ENCODE measurements at regions not wholly inside any gene's neighbourhood (a gene's known extent, or its start where the extent isn't known, plus 50 kb on each side); places are given as distances from the start of the nearest gene placed in this dataset.

DNA sequence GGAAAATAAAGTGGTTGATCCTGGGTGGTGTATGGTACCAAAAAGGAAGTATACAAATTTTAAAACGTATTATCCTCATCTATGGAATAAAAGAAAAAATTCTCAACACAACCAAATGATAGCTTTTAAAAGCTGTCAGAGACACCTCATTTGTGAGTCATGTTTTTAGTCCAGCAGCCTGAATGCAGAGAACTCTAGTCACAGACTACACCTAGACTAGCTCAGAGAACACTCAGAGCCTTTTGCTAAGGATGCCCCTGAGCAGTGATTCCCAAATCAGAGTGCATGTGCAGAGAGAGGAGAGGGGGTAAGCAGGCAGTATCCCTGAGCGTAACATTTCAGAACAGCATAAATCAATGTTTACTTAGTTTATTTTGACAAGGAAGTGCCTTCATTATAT, 809.3 kb downstream of the HACE1 start:
- TF ChIP-seq POLR2A (IDR thresholded peaks at IDR 0.05; ENCODE audit: low read length) (no peak), GATA1 (IDR thresholded peaks at IDR 0.05; ENCODE audit: low read depth, low read length) (no peak)
- DNase-seq = no peak

DNA sequence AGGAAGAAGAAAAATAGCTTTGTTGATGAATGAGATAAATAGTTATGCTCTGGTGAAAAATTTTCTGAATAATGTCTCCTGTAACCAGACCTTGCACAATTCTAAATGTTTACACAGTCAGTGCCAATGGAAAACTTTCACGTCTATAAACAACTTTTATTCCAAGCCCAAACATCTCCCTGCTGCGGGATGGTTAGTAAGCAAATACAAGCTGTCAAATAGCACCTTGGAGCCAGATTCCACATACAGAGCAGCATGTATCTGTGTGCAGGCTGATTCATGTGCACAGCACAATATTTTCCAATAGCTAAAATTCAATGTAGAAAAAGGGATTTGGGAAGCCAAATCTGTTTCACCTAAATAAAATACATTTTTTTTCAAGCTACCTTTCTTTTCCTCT, 813.3 kb downstream of the HACE1 start:
- no peak for DNase-seq
- TF ChIP-seq POLR2A (IDR thresholded peaks at IDR 0.05; ENCODE audit: low read length) = no peak
- no peak for TF ChIP-seq GATA1 (IDR thresholded peaks at IDR 0.05; ENCODE audit: low read depth, low read length)

DNA sequence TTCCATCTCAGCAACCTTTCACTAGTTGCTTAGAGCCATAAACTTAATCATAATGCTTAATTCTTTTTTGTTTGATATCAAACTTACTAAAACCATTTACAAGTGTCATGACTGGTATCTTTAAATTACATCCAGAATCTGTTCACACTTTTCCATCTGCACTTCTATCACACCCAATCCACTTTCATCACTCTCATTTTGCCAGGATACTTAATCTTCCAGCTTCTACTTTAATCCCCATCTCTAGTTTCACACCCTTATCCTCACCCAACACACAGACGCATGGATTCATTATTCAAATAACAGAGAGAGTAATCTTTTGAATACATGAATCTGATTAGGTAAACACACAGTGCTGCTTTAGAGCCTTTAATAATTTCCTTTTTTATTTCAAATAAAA, 828.4 kb downstream of the HACE1 start:
- no peak for DNase-seq
- TF ChIP-seq POLR2A (IDR thresholded peaks at IDR 0.05; ENCODE audit: low read length) = no peak
- TF ChIP-seq GATA1 (IDR thresholded peaks at IDR 0.05; ENCODE audit: low read depth, low read length) = no peak

DNA sequence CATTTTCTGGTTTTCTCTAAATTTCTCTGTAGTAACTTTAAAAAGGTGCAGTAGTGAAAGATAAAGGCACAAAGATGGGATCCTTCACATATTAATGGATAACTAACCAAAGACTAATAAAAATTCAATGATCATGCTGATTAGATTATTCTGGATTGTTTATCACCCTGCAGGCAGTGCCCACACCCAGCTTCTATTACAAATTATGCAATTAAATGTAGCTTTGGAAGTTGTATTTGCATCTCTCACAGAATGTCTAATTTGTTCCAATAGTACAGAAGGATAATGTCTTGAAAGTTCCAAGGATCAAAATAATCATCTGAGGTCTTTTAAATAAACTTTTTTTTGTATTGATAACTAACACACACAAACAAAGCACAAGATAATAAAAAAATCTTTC, 837.6 kb downstream of the HACE1 start:
- TF ChIP-seq POLR2A (IDR thresholded peaks at IDR 0.05; ENCODE audit: low read length) (no peak), GATA1 (IDR thresholded peaks at IDR 0.05; ENCODE audit: low read depth, low read length) (no peak)
- DNase-seq = no peak

DNA sequence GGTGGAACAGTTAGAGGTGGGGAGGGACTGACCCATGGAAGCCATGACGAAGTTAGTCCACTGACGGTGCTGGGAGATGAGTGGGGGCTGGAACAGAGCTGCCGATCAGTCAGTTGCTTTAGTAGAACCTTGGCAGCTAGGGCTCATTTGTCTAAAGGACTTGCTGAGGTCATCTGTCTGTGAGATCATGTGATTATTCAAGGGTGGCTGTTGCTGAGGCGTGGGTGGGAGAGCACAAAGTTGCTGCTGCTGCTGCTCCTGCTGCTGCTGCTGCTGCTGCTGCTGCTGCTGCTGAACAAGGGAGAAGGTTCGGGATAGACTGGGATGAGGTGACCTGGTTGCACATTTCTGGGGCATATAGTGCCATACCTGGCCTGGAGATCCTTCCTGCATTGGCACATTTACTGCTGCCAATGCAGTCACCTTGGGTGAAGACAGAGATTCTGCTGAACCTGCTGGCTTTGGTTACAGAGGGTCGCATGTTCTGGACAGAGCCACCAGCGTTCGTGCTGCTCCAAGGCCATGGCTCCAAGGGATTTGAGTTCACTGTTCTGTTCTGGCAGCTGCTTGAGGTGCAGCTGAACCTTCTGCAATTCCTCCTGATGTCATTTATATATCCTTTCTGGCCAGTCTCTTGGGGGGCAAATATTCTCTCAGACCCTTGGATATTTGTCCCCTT, 840.5 kb downstream of the HACE1 start:
- TF ChIP-seq GATA1 (IDR thresholded peaks at IDR 0.05; ENCODE audit: low read depth, low read length) (no peak), POLR2A (IDR thresholded peaks at IDR 0.05; ENCODE audit: low read length) (no peak)
- DNase-seq = no peak

DNA sequence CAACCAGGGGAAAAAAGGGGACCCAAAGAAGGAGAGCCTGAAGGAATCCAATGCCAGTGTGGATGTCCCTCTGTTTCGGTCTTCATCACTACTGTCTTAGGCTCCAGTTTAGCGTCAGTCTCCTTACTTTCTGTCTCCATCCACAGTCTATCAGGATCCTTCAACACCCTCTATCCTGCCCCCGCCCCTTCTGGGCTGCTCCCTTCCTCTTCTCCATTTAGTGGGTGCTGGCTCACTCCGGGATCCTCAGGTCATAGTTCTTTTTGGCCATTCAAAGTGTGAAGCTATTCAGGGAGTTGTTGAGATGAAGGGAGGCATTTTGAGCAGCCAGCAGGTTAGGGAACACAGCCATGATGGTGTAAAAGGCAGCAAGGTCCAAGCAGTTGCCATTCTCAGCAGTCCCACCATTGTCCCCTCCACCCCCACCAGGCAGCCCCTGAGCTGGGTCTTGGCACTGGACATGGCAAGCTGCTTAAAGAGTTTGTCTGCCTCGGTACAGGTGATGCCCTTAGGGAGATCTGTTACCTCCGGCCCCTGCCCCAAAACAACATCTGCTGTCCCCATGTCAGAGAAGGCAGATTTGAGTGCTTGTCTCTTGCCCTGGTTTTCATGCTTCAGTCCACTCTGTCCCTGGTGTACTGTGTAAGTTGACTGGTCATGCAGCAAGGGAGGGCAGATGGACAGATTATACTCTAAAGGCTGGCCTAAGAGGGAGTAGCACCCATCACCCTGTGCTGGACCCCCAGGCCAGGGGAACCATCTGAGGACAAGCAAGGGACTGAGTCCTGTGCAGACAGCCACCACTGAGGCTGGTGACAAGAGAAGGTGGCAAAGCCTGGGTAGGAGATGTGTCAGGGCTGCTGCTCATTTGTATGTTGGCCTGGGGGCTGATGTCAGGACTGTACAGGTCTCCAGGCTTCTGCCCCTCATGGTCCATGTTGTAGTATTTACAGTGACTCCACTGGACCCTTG, 842.0 kb downstream of the HACE1 start:
- no peak for TF ChIP-seq GATA1 (IDR thresholded peaks at IDR 0.05; ENCODE audit: low read depth, low read length)
- no peak for TF ChIP-seq POLR2A (IDR thresholded peaks at IDR 0.05; ENCODE audit: low read length)
- DNase-seq = no peak

DNA sequence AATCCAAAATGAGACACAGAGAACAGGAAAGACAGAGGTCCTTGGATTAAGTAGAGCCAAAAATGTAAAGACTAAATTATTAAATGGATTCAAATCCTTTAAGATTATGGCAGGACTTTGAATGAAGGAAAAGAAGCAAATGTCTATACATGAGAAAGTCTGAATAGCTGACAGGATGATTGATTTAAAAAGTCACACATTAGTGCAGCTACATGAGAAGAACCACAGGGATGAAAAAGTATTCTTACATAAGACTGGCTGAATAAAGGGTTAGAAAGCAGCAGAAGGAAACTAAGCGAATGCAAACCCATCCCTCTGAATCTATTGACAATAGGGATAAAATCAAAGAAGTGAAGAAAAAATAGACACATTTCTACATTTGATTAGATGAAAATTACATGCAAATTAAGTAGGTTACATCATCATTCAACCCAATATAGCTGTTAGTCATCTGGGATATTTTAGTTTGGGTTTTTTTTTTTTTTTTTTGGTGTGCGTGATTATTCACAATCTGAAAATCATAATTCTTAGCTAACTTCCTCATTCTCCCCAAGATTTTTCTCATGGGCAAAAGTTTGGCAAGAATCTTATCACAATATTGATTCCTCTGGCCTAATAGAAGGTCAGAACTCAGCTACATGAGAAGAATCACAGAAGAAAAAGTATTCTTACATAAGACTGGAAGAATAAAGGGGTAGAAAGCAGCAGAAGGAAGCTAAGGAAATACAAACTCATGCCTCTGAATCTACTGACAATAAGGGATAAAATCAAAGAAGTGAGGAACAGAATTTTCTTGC, 845.4 kb downstream of the HACE1 start:
- DNase-seq = no peak

DNA sequence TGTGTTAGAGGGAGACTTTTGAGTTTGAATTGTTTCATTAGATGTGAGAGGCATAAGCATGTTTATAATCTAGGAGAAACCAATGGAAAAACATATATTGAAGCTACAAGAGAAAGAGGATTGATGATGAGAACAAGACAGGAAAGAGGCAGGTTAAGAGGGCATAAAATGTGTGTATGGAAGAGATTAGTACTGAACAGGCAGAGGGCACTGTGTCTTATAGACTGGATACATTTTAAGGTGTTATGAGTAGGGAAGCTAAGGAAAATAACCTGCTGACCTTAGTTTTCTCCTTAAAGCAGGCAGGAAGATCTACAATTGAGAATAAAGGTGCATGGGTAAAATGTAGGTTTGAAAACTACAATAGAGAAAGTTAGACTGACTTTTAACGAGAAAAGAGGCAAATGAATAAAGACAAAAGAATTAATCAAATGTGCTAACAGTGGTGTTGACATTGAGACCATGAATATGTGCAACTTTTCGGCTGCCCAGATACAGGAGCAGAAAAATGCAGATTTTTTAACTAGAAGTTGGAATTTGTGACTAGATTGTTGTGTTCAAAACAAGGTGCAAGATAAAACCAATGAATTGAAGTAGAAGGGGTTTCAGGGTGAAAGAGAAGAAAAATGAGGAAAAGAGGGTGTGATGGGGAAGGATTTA, 846.3 kb downstream of the HACE1 start:
- TF ChIP-seq GATA1 (IDR thresholded peaks at IDR 0.05; ENCODE audit: low read depth, low read length) (no peak), POLR2A (IDR thresholded peaks at IDR 0.05; ENCODE audit: low read length) (no peak)
- DNase-seq = no peak

More for the DNA sequence above, 845.4 kb downstream of the HACE1 start:
- TF ChIP-seq POLR2A (IDR thresholded peaks at IDR 0.05; ENCODE audit: low read length) (no peak), GATA1 (IDR thresholded peaks at IDR 0.05; ENCODE audit: low read depth, low read length) (no peak)

DNA sequence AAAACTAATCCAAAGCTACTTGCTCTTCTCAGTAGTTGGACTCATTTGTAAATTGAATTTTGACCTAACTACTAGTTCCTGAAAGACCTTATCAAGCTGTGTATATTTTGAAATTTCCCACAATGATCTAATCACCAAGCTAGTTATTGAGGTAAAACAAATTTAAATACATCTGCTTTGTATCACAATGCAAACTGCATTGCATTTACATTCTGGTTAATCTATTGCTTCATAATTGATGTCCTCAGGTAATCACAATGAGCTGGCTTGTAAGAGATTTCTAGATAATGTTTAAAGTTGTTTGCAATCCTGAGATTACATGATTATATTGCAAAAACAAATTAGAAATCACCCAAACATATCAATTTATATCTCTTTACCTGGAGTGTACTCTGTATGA, 848.8 kb downstream of the HACE1 start:
- DNase-seq = no peak
- no peak for TF ChIP-seq GATA1 (IDR thresholded peaks at IDR 0.05; ENCODE audit: low read depth, low read length)
- TF ChIP-seq POLR2A (IDR thresholded peaks at IDR 0.05; ENCODE audit: low read length) = no peak

DNA sequence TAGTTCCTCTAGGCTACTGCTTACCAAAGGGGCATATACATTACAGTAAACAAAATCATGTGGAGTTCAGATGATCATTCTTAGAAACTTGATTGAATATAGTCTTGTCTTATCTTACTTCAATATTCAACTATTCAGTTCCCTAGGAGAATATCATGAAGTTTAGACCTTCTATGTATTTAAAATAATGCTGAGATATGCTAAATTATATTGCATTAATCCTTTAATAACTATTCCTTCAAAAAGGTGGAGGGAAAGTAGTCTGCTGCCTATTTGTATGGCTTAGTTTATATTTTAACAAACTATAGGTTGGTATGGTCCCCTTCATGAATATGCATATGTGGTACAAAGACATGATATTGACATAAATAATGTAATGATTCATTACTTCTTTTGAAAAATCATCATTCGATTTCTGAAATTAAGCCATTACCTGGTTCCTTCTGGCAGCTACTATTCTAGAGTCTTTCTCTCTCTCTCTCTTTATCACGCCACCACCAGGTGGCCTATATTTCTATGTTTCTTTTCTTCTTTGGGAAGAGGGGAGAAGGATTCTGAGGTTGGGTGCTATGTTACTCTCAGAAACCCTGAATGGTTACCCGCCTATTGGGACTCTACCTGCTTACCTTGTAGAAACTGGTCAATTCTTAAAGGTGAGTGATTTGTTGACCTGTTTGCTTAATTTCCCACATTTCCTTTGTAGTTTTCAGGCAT, 855.8 kb downstream of the HACE1 start:
- TF ChIP-seq GATA1 (IDR thresholded peaks at IDR 0.05; ENCODE audit: low read depth, low read length) = no peak
- no peak for TF ChIP-seq POLR2A (IDR thresholded peaks at IDR 0.05; ENCODE audit: low read length)
- DNase-seq = no peak

DNA sequence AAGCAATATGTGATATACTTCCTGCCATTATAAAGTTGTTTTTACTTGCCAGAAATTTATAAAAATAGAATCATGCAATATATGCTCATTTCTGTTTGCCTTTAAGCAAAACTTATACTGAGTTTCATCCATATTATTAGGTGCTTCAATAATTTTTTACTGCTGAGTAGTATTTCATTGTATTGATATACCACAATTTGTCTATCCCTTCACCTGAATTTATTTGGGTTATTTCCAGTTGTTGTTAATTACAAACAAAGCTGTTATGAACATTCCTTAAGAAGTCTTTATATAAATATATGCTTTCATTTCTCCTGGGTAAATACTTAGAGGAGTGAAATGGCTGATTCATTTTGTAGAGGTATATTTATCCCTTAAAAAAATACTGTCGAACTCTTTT, 864.1 kb downstream of the HACE1 start:
- no peak for TF ChIP-seq GATA1 (IDR thresholded peaks at IDR 0.05; ENCODE audit: low read depth, low read length)
- TF ChIP-seq POLR2A (IDR thresholded peaks at IDR 0.05; ENCODE audit: low read length) = no peak

DNA sequence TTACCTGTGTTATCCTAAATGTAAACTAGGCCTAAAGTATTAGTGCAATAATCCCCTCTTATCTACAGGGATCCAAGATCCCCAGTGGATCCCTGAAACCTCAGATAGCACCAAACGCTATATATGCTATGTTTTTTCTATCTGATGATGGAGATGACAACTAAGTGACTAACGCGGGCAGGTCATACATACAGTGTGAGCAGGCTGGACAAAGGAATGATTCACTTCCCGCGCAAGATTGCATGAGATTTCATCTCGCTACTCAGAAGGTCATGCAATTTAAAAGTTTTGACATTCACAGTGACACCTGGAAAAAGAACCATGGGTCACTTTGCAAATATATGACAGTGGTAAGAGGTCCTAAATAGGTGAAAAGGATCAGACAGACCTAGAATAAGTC, 875.9 kb downstream of the HACE1 start:
- TF ChIP-seq POLR2A (IDR thresholded peaks at IDR 0.05; ENCODE audit: low read length) (no peak), GATA1 (IDR thresholded peaks at IDR 0.05; ENCODE audit: low read depth, low read length) (no peak)
- no peak for DNase-seq

More for the DNA sequence above, 864.1 kb downstream of the HACE1 start:
- DNase-seq = no peak

DNA sequence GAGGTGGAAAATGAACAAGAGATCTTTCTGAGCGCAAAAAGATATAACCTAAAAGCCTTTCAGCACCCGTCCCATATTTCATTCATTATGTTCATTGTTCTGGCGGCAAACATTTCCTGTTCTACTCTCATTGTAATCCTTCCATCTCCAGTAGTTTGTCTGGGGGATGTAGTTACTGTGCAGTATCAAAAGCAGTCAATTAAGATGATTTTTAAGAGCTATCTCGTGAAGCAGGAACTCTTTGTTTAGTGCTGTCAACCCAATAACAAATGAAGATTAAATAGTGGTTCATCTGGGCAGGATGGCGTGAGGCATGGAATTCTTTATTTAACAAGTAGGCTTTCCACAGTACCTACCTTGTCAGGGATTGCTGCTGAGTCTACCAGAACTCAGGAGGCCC, 876.7 kb downstream of the HACE1 start:
- TF ChIP-seq POLR2A (IDR thresholded peaks at IDR 0.05; ENCODE audit: low read length) = no peak
- no peak for TF ChIP-seq GATA1 (IDR thresholded peaks at IDR 0.05; ENCODE audit: low read depth, low read length)
- DNase-seq = no peak
